H9 (cell line): ENCODE measurements at regions not wholly inside any gene's neighbourhood (a gene's known extent, or its start where the extent isn't known, plus 50 kb on each side); places are given as distances from the start of the nearest gene placed in this dataset.

ENCODE experiments used
- DNase-seq: peaks from one replicate; pipeline ENCODE4 v3.0.0-alpha.2; 2017
- H2AFZ ChIP-seq: one replicate; pipeline ENCODE4 v1.6.1; 2013; ENCODE audit warnings: mild to moderate bottlenecking, low read length, control low read depth, moderate library complexity
- H2AK5ac ChIP-seq: 2 replicates; pipeline ENCODE4 v1.6.1; 2013; ENCODE audit warnings: low read length, control low read depth, mixed read lengths; ENCODE audit not compliant: insufficient read length
- H2BK120ac ChIP-seq: one replicate; pipeline ENCODE4 v1.6.1; 2013; ENCODE audit warnings: low read depth, mild to moderate bottlenecking, low read length, control low read depth, inconsistent platforms; ENCODE audit not compliant: poor library complexity, severe bottlenecking
- H2BK12ac ChIP-seq: 2 replicates; pipeline ENCODE4 v1.6.1; 2013; ENCODE audit warnings: low read length, control low read depth, mixed read lengths, low read depth; ENCODE audit not compliant: insufficient read length
- H2BK15ac ChIP-seq: 2 replicates; pipeline ENCODE4 v1.6.1; 2013; ENCODE audit warnings: low read depth, low read length, control low read depth
- H2BK20ac ChIP-seq: one replicate; pipeline ENCODE4 v1.6.1; 2013; ENCODE audit warnings: low read depth, mild to moderate bottlenecking, low read length, control low read depth, inconsistent platforms; ENCODE audit not compliant: poor library complexity, severe bottlenecking
- H2BK5ac ChIP-seq: 2 replicates; pipeline ENCODE4 v1.6.1; 2013; ENCODE audit warnings: low read length, control low read depth, mixed read lengths; ENCODE audit not compliant: insufficient read length
- H3K14ac ChIP-seq: 2 replicates; pipeline ENCODE4 v1.6.1; 2013; ENCODE audit warnings: low read length, control low read depth; ENCODE audit not compliant: insufficient read depth
- H3K18ac ChIP-seq: 2 replicates; pipeline ENCODE4 v1.6.1; 2013; ENCODE audit warnings: low read depth, mild to moderate bottlenecking, mixed read lengths, low read length, control low read depth; ENCODE audit not compliant: insufficient read length
- H3K23ac ChIP-seq: 2 replicates; pipeline ENCODE4 v1.6.1; 2013; ENCODE audit warnings: low read length, control low read depth, mixed read lengths, low read depth; ENCODE audit not compliant: insufficient read length
- H3K23me2 ChIP-seq: 2 replicates; pipeline ENCODE4 v1.6.1; 2013; ENCODE audit warnings: low read depth, mild to moderate bottlenecking, mixed read lengths, low read length, control low read depth; ENCODE audit not compliant: insufficient read length, poor library complexity, severe bottlenecking
- H3K27ac ChIP-seq: 2 replicates; pipeline ENCODE4 v1.5.1; 2013; ENCODE audit warnings: low read length, control low read depth, mixed read lengths, low read depth; ENCODE audit not compliant: insufficient read length
- H3K27me3 ChIP-seq: 2 replicates; pipeline ENCODE4 v1.6.1; 2013; ENCODE audit warnings: low read length, control low read depth, inconsistent platforms; ENCODE audit not compliant: insufficient read depth
- H3K4ac ChIP-seq: 2 replicates; pipeline ENCODE4 v1.6.1; 2013; ENCODE audit warnings: low read depth, mild to moderate bottlenecking, control low read depth, inconsistent platforms, low read length, moderate library complexity
- H3K4me1 ChIP-seq: 2 replicates; pipeline ENCODE4 v1.6.1; 2013; ENCODE audit warnings: low read length, control low read depth, inconsistent platforms; ENCODE audit not compliant: insufficient read depth
- H3K4me2 ChIP-seq: 2 replicates; pipeline ENCODE4 v1.6.1; 2013; ENCODE audit warnings: low read length, control low read depth, mixed read lengths; ENCODE audit not compliant: insufficient read length, insufficient read depth
- H3K56ac ChIP-seq: 2 replicates; pipeline ENCODE4 v1.6.1; 2013; ENCODE audit warnings: low read depth, mild to moderate bottlenecking, mixed read lengths, low read length, control low read depth; ENCODE audit not compliant: insufficient read length
- H3K79me1 ChIP-seq: 2 replicates; pipeline ENCODE4 v1.6.1; 2013; ENCODE audit warnings: low read depth, mild to moderate bottlenecking, moderate library complexity, low read length, control low read depth, inconsistent platforms; ENCODE audit not compliant: insufficient read depth, poor library complexity, severe bottlenecking
- H3K79me2 ChIP-seq: 2 replicates; pipeline ENCODE4 v1.6.1; 2013; ENCODE audit warnings: low read length, control low read depth, inconsistent platforms; ENCODE audit not compliant: insufficient read depth
- H3K9ac ChIP-seq: 2 replicates; pipeline ENCODE4 v1.6.1; 2013; ENCODE audit warnings: low read length, control low read depth, mixed read lengths; ENCODE audit not compliant: insufficient read length; ENCODE audit errors: extremely low read depth
- H3K9me3 ChIP-seq: one replicate; pipeline ENCODE4 v1.6.1; 2013; ENCODE audit warnings: low read depth, low read length, inconsistent platforms; ENCODE audit not compliant: control insufficient read depth
- H3T11ph ChIP-seq: one replicate; pipeline ENCODE4 v1.6.1; 2013; ENCODE audit warnings: mild to moderate bottlenecking, low read length, control low read depth, inconsistent platforms
- H4K20me1 ChIP-seq: one replicate; pipeline ENCODE4 v1.6.1; 2013; ENCODE audit not compliant: control insufficient read depth, insufficient read length, insufficient read depth
- H4K5ac ChIP-seq: 2 replicates; pipeline ENCODE4 v1.6.1; 2013; ENCODE audit warnings: low read depth, mild to moderate bottlenecking, mixed read lengths, low read length, control low read depth; ENCODE audit not compliant: insufficient read length
- H4K8ac ChIP-seq: replicated peaks from 2 replicates; pipeline ENCODE4 v1.6.1; 2013; ENCODE audit warnings: low read length, control low read depth, mixed read lengths, low read depth; ENCODE audit not compliant: insufficient read length
- H4K91ac ChIP-seq: 2 replicates; pipeline ENCODE4 v1.6.1; 2013; ENCODE audit warnings: low read depth, mild to moderate bottlenecking, moderate library complexity, mixed read lengths, low read length, control low read depth; ENCODE audit not compliant: insufficient read length
- H3K27ac Mint-ChIP-seq, 3 experiments: 2 replicates in 2 of 3; 3 replicates in 1 of 3; pipeline ENCODE4 v1.8.0; 2020 to 2021; ENCODE audit warnings: mixed read lengths in 3 of 3, mild to moderate bottlenecking in 1 of 3, moderate library complexity in 1 of 3
- H3K27me3 Mint-ChIP-seq: 2 replicates; pipeline ENCODE4 v1.8.0; 2021; ENCODE audit warnings: low read depth, mild to moderate bottlenecking, moderate library complexity, mixed read lengths
- H3K36me3 Mint-ChIP-seq, 3 experiments: 2 replicates in 2 of 3; 3 replicates in 1 of 3; pipeline ENCODE4 v1.8.0; 2020 to 2021; ENCODE audit warnings: low read depth in 3 of 3, mixed read lengths in 3 of 3; ENCODE audit not compliant: insufficient read depth in 1 of 3
- H3K4me1 Mint-ChIP-seq, 2 experiments: 2 replicates each; pipeline ENCODE4 v1.8.0; 2020; ENCODE audit warnings: mixed read lengths in 2 of 2
- H3K4me3 Mint-ChIP-seq, 2 experiments: 2 replicates in 1 of 2; 3 replicates in 1 of 2; pipeline ENCODE4 v1.8.0; 2020 to 2021; ENCODE audit warnings: mild to moderate bottlenecking in 2 of 2, mixed read lengths in 2 of 2, moderate library complexity in 1 of 2
- H3K9me3 Mint-ChIP-seq, 2 experiments: 2 replicates in 1 of 2; 3 replicates in 1 of 2; pipeline ENCODE4 v1.8.0; 2020; ENCODE audit warnings: mild to moderate bottlenecking in 2 of 2, mixed read lengths in 2 of 2, moderate library complexity in 1 of 2
- WGBS: extraction: QIAGEN DNeasy Blood & Tissue Kit; methylation state at CpG from one replicate; pipeline ENCODE4 v1.1.7; 2013; ENCODE audit warnings: missing lambda C conversion rate, low lambda C conversion rate, mixed read lengths; ENCODE audit not compliant: insufficient read length; ENCODE audit errors: extremely low coverage; 5-methylcytosine and 5-hydroxymethylcytosine counted together
- TF ChIP-seq, protein P1 (sequence below): fragments of 200-600 bp; sonication (generic); conservative IDR thresholded peaks from 3 replicates; pipeline ENCODE4 v1.8.0; 2021; ENCODE audit warnings: antibody characterized with exemption, mild to moderate bottlenecking

DNA sequence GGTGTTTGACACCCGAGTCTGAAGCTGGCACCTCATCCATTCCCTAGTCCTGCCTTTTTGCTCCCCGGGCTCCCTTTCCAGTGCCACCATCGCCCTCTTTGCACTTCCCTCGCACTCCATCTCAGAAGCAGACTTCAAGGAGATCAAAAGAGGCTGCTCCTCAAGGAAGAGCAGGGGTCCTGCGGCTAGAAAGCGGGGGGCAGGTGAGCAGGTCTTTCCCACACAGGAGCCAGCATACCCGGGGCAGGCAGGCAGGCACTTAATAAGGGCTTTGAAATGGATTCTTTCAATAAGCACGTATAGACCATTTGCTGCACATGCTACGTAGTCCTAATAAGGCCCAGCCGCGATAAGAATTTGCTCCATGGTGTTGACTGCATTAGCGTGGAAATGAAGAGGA, 125.9 kb upstream of the PROX1 start:
- Histone ChIP-seq H3K23me2 (no peaks in the 10 kb centered on the region), H2BK20ac (no peak overlapping the region), H2BK120ac (no peak overlapping the region), H3K4me1 (no peaks in the 10 kb centered on the region; the same call in 1 of the 2 replicates), H2BK5ac (no peak overlapping the region), H3K9ac (no peak overlapping the region), H2BK15ac (no peak overlapping the region), H3K4me2 (no peak overlapping the region), H3K14ac (no peak overlapping the region), H3K27ac (no peak overlapping the region), H3K79me1 (no peaks in the 10 kb centered on the region), H4K8ac (no peak overlapping the region), H3K56ac (no peak overlapping the region), H4K5ac (no peak overlapping the region), H3T11ph (no peak overlapping the region), H3K18ac (no peak overlapping the region), H3K79me2 (no peaks in the 10 kb centered on the region), H3K4ac (no peak overlapping the region), H2AK5ac (no peak overlapping the region), H2AFZ (no peak overlapping the region), H3K27me3 (no peaks in the 10 kb centered on the region), H4K20me1 (no peaks in the 10 kb centered on the region), H4K91ac (no peak overlapping the region), H3K9me3 (no peaks in the 10 kb centered on the region), H2BK12ac (no peak overlapping the region), H3K23ac (no peak overlapping the region)
- no peaks in the 10 kb centered on the region for H3K9me3 Mint-ChIP-seq
- no peaks in the 10 kb centered on the region for H3K27me3 Mint-ChIP-seq
- no peak overlapping the region for H3K27ac Mint-ChIP-seq
- no peak for DNase-seq
- H3K36me3 Mint-ChIP-seq: no peaks in the 10 kb centered on the region
- WGBS: no CpG with 5 or more reads among the region's 12 CpGs
- no peak overlapping the region for H3K4me3 Mint-ChIP-seq
- TF ChIP-seq, protein P1, sequence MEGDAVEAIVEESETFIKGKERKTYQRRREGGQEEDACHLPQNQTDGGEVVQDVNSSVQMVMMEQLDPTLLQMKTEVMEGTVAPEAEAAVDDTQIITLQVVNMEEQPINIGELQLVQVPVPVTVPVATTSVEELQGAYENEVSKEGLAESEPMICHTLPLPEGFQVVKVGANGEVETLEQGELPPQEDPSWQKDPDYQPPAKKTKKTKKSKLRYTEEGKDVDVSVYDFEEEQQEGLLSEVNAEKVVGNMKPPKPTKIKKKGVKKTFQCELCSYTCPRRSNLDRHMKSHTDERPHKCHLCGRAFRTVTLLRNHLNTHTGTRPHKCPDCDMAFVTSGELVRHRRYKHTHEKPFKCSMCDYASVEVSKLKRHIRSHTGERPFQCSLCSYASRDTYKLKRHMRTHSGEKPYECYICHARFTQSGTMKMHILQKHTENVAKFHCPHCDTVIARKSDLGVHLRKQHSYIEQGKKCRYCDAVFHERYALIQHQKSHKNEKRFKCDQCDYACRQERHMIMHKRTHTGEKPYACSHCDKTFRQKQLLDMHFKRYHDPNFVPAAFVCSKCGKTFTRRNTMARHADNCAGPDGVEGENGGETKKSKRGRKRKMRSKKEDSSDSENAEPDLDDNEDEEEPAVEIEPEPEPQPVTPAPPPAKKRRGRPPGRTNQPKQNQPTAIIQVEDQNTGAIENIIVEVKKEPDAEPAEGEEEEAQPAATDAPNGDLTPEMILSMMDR: no peak
- no peaks in the 10 kb centered on the region for H3K4me1 Mint-ChIP-seq
